Karpas-422 (cell line): ENCODE measurements at regions not wholly inside any gene's neighbourhood (a gene's known extent, or its start where the extent isn't known, plus 50 kb on each side); places are given as distances from the start of the nearest gene placed in this dataset.

Source experiments
- DNase-seq: peaks from one replicate; pipeline ENCODE4 v3.0.0-alpha.2; 2015
- H2AFZ ChIP-seq: fragments of 200-600 bp; sonication (generic); 2 replicates; pipeline ENCODE4 v1.6.1; 2014; ENCODE audit warnings: antibody characterized with exemption, low read length, mixed read lengths
- H3K27ac ChIP-seq: fragments of 200-600 bp; sonication (generic); 2 replicates; pipeline ENCODE4 v1.5.1; 2014; ENCODE audit warnings: mild to moderate bottlenecking, low read length, moderate library complexity
- H3K27me3 ChIP-seq: fragments of 200-600 bp; sonication (generic); 2 replicates; pipeline ENCODE4 v1.6.1; 2014; ENCODE audit warnings: low read length, mixed read lengths
- H3K36me3 ChIP-seq: fragments of 200-600 bp; sonication (generic); 2 replicates; pipeline ENCODE4 v1.6.1; 2014; ENCODE audit warnings: low read length, mixed read lengths; ENCODE audit not compliant: insufficient read depth
- H3K4me1 ChIP-seq: fragments of 200-600 bp; sonication (generic); 2 replicates; pipeline ENCODE4 v1.6.1; 2014; ENCODE audit warnings: mild to moderate bottlenecking, low read length, mixed read lengths
- H3K4me2 ChIP-seq: fragments of 200-600 bp; sonication (generic); 2 replicates; pipeline ENCODE4 v1.6.1; 2014; ENCODE audit warnings: low read length, low read depth, mild to moderate bottlenecking; ENCODE audit not compliant: poor library complexity, severe bottlenecking
- H3K4me3 ChIP-seq: fragments of 200-600 bp; sonication (generic); 2 replicates; pipeline ENCODE4 v1.5.1; 2014; ENCODE audit warnings: mild to moderate bottlenecking, antibody characterized with exemption, low read length, mixed read lengths
- H3K79me2 ChIP-seq: fragments of 200-600 bp; sonication (generic); 2 replicates; pipeline ENCODE4 v1.6.1; 2014; ENCODE audit warnings: mild to moderate bottlenecking, low read length, mixed read lengths
- H3K9ac ChIP-seq: fragments of 200-600 bp; sonication (generic); 2 replicates; pipeline ENCODE4 v1.6.0; 2014; ENCODE audit warnings: low read length
- H3K9me2 ChIP-seq: fragments of 200-600 bp; sonication (generic), shearing (Covaris generic); replicated peaks from 2 replicates; pipeline ENCODE4 v1.6.0; 2014; ENCODE audit warnings: mild to moderate bottlenecking, low read length, moderate library complexity; ENCODE audit not compliant: insufficient read depth
- H3K9me3 ChIP-seq: fragments of 300-700, 200-600 bp; sonication (generic); 2 replicates; pipeline ENCODE4 v1.6.1; 2014; ENCODE audit warnings: low read length, mixed read lengths
- H4K20me1 ChIP-seq: fragments of 200-600 bp; sonication (generic); 2 replicates; pipeline ENCODE4 v1.6.1; 2014; ENCODE audit warnings: mild to moderate bottlenecking, antibody characterized with exemption, low read length, low read depth; ENCODE audit not compliant: insufficient read depth

GRCh38 chr2:111227716-111228141, 107.0 kb downstream of the BCL2L11 start:
- H3K27ac ChIP-seq: no peak overlapping the region; the same call in 1 of the 2 replicates
- no peaks in the 10 kb centered on the region for H3K9me2 ChIP-seq
- no peaks in the 10 kb centered on the region for H4K20me1 ChIP-seq
- no peak overlapping the region for H3K9ac ChIP-seq
- no peaks in the 10 kb centered on the region for H3K36me3 ChIP-seq
- peaks cover 18% of the 10 kb centered on the region for H3K9me3 ChIP-seq
- no peak overlapping the region for H3K4me2 ChIP-seq
- H3K79me2 ChIP-seq: no peaks in the 10 kb centered on the region
- H2AFZ ChIP-seq: no peak overlapping the region
- H3K4me3 ChIP-seq: no peak overlapping the region
- no peaks in the 10 kb centered on the region for H3K27me3 ChIP-seq
- no peak for DNase-seq
- peaks cover 20% of the 10 kb centered on the region for H3K4me1 ChIP-seq

- Histone ChIP-seq H3K4me2 (no peak overlapping the region), H3K4me3 (no peak overlapping the region), H3K9me3 (peaks cover 18% of the 10 kb centered on the region), H3K4me1 (peaks cover 7% of the 10 kb centered on the region), H3K36me3 (no peaks in the 10 kb centered on the region), H3K27me3 (no peaks in the 10 kb centered on the region), H3K9me2 (no peaks in the 10 kb centered on the region), H3K27ac (no peak overlapping the region), H4K20me1 (no peaks in the 10 kb centered on the region), H3K79me2 (no peaks in the 10 kb centered on the region), H2AFZ (no peak overlapping the region), H3K9ac (no peak overlapping the region)
- DNase-seq: peak; percentile 46
These were observed 111.0 kb downstream of the BCL2L11 start for GRCh38 chr2:111231532-111232252.

- no peaks in the 10 kb centered on the region for H3K4me1 ChIP-seq
- H3K9ac ChIP-seq: no peak overlapping the region
- peaks cover 12% of the 10 kb centered on the region for H3K9me3 ChIP-seq
- DNase-seq: no peak
- no peaks in the 10 kb centered on the region for H3K79me2 ChIP-seq
- H4K20me1 ChIP-seq: no peaks in the 10 kb centered on the region
- no peaks in the 10 kb centered on the region for H3K27me3 ChIP-seq
- no peaks in the 10 kb centered on the region for H3K36me3 ChIP-seq
- H3K4me3 ChIP-seq: no peak overlapping the region
- H3K9me2 ChIP-seq: no peaks in the 10 kb centered on the region
- no peak overlapping the region for H3K4me2 ChIP-seq
- no peak overlapping the region for H2AFZ ChIP-seq
- H3K27ac ChIP-seq: no peak overlapping the region
These were observed 114.7 kb downstream of the BCL2L11 start for GRCh38 chr2:111235192-111236015.

GRCh38 chr2:111236025-111236424, 115.3 kb downstream of the BCL2L11 start:
- no peak overlapping the region for H2AFZ ChIP-seq

GRCh38 chr2:111238296-111238695, 117.6 kb downstream of the BCL2L11 start:
- Histone ChIP-seq H3K4me3 (no peak overlapping the region), H2AFZ (no peak overlapping the region), H3K4me1 (no peaks in the 10 kb centered on the region), H3K9me3 (no peaks in the 10 kb centered on the region), H3K9me2 (no peaks in the 10 kb centered on the region), H3K79me2 (no peaks in the 10 kb centered on the region), H3K27ac (no peak overlapping the region), H4K20me1 (no peaks in the 10 kb centered on the region), H3K4me2 (no peak overlapping the region), H3K27me3 (no peaks in the 10 kb centered on the region), H3K9ac (no peak overlapping the region), H3K36me3 (no peaks in the 10 kb centered on the region)
- DNase-seq: no peak

More at GRCh38 chr2:111236025-111236424, 115.3 kb downstream of the BCL2L11 start:
- H3K36me3 ChIP-seq: no peaks in the 10 kb centered on the region
- H3K9me2 ChIP-seq: no peaks in the 10 kb centered on the region
- no peaks in the 10 kb centered on the region for H3K4me1 ChIP-seq
- no peaks in the 10 kb centered on the region for H3K79me2 ChIP-seq
- no peak overlapping the region for H3K4me3 ChIP-seq
- H3K27me3 ChIP-seq: no peaks in the 10 kb centered on the region
- H4K20me1 ChIP-seq: no peaks in the 10 kb centered on the region
- no peak overlapping the region for H3K27ac ChIP-seq
- H3K9ac ChIP-seq: no peak overlapping the region
- DNase-seq: no peak
- H3K9me3 ChIP-seq: peaks cover 9% of the 10 kb centered on the region
- H3K4me2 ChIP-seq: no peak overlapping the region

GRCh38 chr2:111239107-111239506, 118.4 kb downstream of the BCL2L11 start:
- Histone ChIP-seq H3K27ac (no peak overlapping the region), H3K9ac (no peak overlapping the region), H3K9me3 (no peaks in the 10 kb centered on the region), H3K36me3 (no peaks in the 10 kb centered on the region), H3K4me2 (no peak overlapping the region), H3K79me2 (no peaks in the 10 kb centered on the region), H4K20me1 (no peaks in the 10 kb centered on the region), H2AFZ (no peak overlapping the region), H3K27me3 (no peaks in the 10 kb centered on the region), H3K9me2 (no peaks in the 10 kb centered on the region), H3K4me3 (no peak overlapping the region), H3K4me1 (no peaks in the 10 kb centered on the region)
- DNase-seq: no peak

- Histone ChIP-seq H3K36me3 (no peaks in the 10 kb centered on the region), H3K9ac (no peak overlapping the region), H3K27me3 (no peaks in the 10 kb centered on the region), H3K4me2 (no peak overlapping the region), H3K27ac (no peak overlapping the region), H3K4me3 (no peak overlapping the region), H4K20me1 (no peaks in the 10 kb centered on the region), H2AFZ (no peak overlapping the region), H3K9me3 (no peaks in the 10 kb centered on the region), H3K79me2 (no peaks in the 10 kb centered on the region), H3K9me2 (no peaks in the 10 kb centered on the region), H3K4me1 (no peaks in the 10 kb centered on the region)
- DNase-seq: no peak
These were observed 119.0 kb downstream of the BCL2L11 start for GRCh38 chr2:111239581-111240249.

- Histone ChIP-seq H3K79me2 (no peaks in the 10 kb centered on the region), H3K4me1 (no peaks in the 10 kb centered on the region), H3K4me3 (no peak overlapping the region), H3K9me2 (no peaks in the 10 kb centered on the region), H3K36me3 (no peaks in the 10 kb centered on the region), H3K9ac (no peak overlapping the region), H3K27ac (no peak overlapping the region), H3K27me3 (no peaks in the 10 kb centered on the region), H3K4me2 (no peak overlapping the region), H2AFZ (no peak overlapping the region), H4K20me1 (no peaks in the 10 kb centered on the region), H3K9me3 (no peaks in the 10 kb centered on the region)
- no peak for DNase-seq
These were observed 122.6 kb downstream of the BCL2L11 start for GRCh38 chr2:111243295-111243694.
